ENCODE measurements at regions not wholly inside any gene's neighbourhood (a gene's known extent, or its start where the extent isn't known, plus 50 kb on each side); places are given as distances from the start of the nearest gene placed in this dataset.

- intact Hi-C loops (cut with micrococcal nuclease), result no loop called here
- Mint-ChIP-seq H3K36me3 (no peaks in the 10 kb centered on the region), H3K4me3 (no peak overlapping the region), H3K27me3 (ENCODE audit: low read depth in 3 of 3) (peaks cover 2 to 6% (median 3%) of the 10 kb centered on the region in 3 donors), H3K9me3 (no peaks in the 10 kb centered on the region), H3K4me1 (no peaks in the 10 kb centered on the region), H3K27ac (no peak overlapping the region)
- H3K4me2 ChIP-seq (replicated peaks; ENCODE audit: extremely low read depth, low read length, poor library complexity, severe bottlenecking), result no peak overlapping the region
- H2AFZ ChIP-seq (ENCODE audit: insufficient read depth, low read depth, low read length, poor library complexity, severe bottlenecking), result no peak overlapping the region
- no peak overlapping the region for H3K4me3 ChIP-seq (replicated peaks in 1 of 3; ENCODE audit: low read depth in 2 of 3, low read length in 3 of 3)
- no peaks in the 10 kb centered on the region for H3K79me2 ChIP-seq (ENCODE audit: insufficient read depth, low read length)
- no peaks in the 10 kb centered on the region for H4K20me1 ChIP-seq (ENCODE audit: insufficient read depth, low read length)
- WGBS (ENCODE audit: insufficient coverage), result 89% methylated on average over 1 of the region's 3 CpGs
- H3K36me3 ChIP-seq (replicated peaks in 1 of 2; ENCODE audit: control insufficient read depth in 1 of 2, insufficient read depth in 2 of 2, low read length in 2 of 2), result no peaks in the 10 kb centered on the region
- no peaks in the 10 kb centered on the region for H3K4me1 ChIP-seq (ENCODE audit: control insufficient read depth in 1 of 2, insufficient read depth in 2 of 2, low read length in 2 of 2)
- no peak for TF ChIP-seq CTCF (IDR thresholded peaks at IDR 0.05)
- no peaks in the 10 kb centered on the region for H3K9me3 ChIP-seq (replicated peaks in 1 of 2; ENCODE audit: control insufficient read depth in 1 of 2, insufficient read depth in 1 of 2, low read length in 2 of 2)
- DNase-seq, result no peak
- H3K27me3 ChIP-seq (ENCODE audit: control insufficient read depth in 2 of 2, insufficient read depth in 2 of 2, low read length in 2 of 2), result no peaks in the 10 kb centered on the region
- no peak overlapping the region for H3K27ac ChIP-seq (ENCODE audit: low read depth in 1 of 2, low read length in 2 of 2)
- no peak overlapping the region for H3K9ac ChIP-seq (ENCODE audit: insufficient read depth, low read length, poor library complexity, severe bottlenecking)
Observed at GRCh38 chrX:107562482-107562881, 65.8 kb upstream of the PRPS1 start.

GRCh38 chrX:107563824-107564223 lies 64.5 kb upstream of the PRPS1 start:
- H3K79me2 ChIP-seq (ENCODE audit: insufficient read depth, low read length), result no peaks in the 10 kb centered on the region
- Mint-ChIP-seq H3K27ac (no peak overlapping the region), H3K27me3 (ENCODE audit: low read depth in 3 of 3) (peaks cover 4 to 8% (median 6%) of the 10 kb centered on the region in 3 donors), H3K36me3 (no peaks in the 10 kb centered on the region), H3K9me3 (no peaks in the 10 kb centered on the region), H3K4me3 (no peak overlapping the region), H3K4me1 (no peaks in the 10 kb centered on the region)
- H3K4me3 ChIP-seq (replicated peaks in 1 of 3; ENCODE audit: low read depth in 2 of 3, low read length in 3 of 3), result no peak overlapping the region
- no peak overlapping the region for H3K9ac ChIP-seq (ENCODE audit: insufficient read depth, low read length, poor library complexity, severe bottlenecking)
- no peak overlapping the region for H2AFZ ChIP-seq (ENCODE audit: insufficient read depth, low read depth, low read length, poor library complexity, severe bottlenecking)
- H3K9me3 ChIP-seq (replicated peaks in 1 of 2; ENCODE audit: control insufficient read depth in 1 of 2, insufficient read depth in 1 of 2, low read length in 2 of 2), result no peaks in the 10 kb centered on the region
- H3K36me3 ChIP-seq (replicated peaks in 1 of 2; ENCODE audit: control insufficient read depth in 1 of 2, insufficient read depth in 2 of 2, low read length in 2 of 2), result no peaks in the 10 kb centered on the region
- DNase-seq, result no peak
- H3K27ac ChIP-seq (ENCODE audit: low read depth in 1 of 2, low read length in 2 of 2), result no peak overlapping the region
- H3K4me2 ChIP-seq (replicated peaks; ENCODE audit: extremely low read depth, low read length, poor library complexity, severe bottlenecking), result no peak overlapping the region
- TF ChIP-seq CTCF (IDR thresholded peaks at IDR 0.05), result no peak
- H3K27me3 ChIP-seq (ENCODE audit: control insufficient read depth in 2 of 2, insufficient read depth in 2 of 2, low read length in 2 of 2), result no peaks in the 10 kb centered on the region
- WGBS (ENCODE audit: insufficient coverage), result 95% methylated on average over 3 of the region's 4 CpGs
- no peaks in the 10 kb centered on the region for H3K4me1 ChIP-seq (ENCODE audit: control insufficient read depth in 1 of 2, insufficient read depth in 2 of 2, low read length in 2 of 2)
- intact Hi-C loops (cut with micrococcal nuclease), result no loop called here
- H4K20me1 ChIP-seq (ENCODE audit: insufficient read depth, low read length), result no peaks in the 10 kb centered on the region

All from CD14-positive monocyte (primary cell).